ENCODE measurements at regions not wholly inside any gene's neighbourhood (a gene's known extent, or its start where the extent isn't known, plus 50 kb on each side); places are given as distances from the start of the nearest gene placed in this dataset.

DNA sequence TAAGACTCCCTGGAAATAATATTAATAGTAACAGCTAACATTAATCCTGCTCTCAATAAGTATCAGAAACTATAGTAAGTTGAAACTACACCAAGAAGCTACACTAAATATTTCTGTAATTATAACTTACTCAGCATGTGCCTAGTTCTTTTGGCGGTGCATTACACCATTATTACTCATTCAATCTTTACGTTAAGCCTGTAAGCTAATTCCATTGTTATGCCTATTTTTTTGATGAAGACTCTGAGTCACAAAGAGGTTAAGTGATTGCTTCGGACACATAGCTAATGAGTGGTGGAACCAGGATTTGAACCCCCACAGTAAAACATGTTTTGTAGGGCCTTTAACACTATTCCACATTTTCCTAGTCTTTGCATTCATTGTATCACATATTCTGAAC lies 111.6 kb downstream of the RASSF10 start:
- TF ChIP-seq ZFX (IDR thresholded peaks at IDR 0.05), result no peak
- TF ChIP-seq, protein P1, sequence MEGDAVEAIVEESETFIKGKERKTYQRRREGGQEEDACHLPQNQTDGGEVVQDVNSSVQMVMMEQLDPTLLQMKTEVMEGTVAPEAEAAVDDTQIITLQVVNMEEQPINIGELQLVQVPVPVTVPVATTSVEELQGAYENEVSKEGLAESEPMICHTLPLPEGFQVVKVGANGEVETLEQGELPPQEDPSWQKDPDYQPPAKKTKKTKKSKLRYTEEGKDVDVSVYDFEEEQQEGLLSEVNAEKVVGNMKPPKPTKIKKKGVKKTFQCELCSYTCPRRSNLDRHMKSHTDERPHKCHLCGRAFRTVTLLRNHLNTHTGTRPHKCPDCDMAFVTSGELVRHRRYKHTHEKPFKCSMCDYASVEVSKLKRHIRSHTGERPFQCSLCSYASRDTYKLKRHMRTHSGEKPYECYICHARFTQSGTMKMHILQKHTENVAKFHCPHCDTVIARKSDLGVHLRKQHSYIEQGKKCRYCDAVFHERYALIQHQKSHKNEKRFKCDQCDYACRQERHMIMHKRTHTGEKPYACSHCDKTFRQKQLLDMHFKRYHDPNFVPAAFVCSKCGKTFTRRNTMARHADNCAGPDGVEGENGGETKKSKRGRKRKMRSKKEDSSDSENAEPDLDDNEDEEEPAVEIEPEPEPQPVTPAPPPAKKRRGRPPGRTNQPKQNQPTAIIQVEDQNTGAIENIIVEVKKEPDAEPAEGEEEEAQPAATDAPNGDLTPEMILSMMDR (conservative IDR thresholded peaks at IDR 0.05), result no peak
- no peak overlapping the region for H3K27ac ChIP-seq

DNA sequence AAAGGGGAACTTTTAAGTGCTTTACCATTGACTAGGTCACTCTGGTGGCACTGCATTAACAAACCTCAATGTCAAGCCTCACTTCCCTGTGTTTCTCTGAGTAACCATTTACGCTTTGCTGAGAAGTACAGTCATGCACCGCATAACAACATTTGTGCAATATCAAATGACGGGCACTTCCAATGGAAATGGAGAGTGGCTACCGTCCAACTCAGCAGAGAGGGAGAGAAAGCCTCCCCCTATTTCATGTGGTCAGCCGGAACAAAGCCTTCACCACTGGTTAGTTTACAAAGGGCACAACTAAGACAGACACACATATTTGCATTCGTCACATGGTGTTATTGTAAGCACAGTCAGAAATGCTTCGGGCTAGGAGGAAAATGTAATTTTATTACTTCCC lies 117.3 kb downstream of the RASSF10 start:
- no peak for TF ChIP-seq ZFX (IDR thresholded peaks at IDR 0.05)
- no peak overlapping the region for H3K27ac ChIP-seq

DNA sequence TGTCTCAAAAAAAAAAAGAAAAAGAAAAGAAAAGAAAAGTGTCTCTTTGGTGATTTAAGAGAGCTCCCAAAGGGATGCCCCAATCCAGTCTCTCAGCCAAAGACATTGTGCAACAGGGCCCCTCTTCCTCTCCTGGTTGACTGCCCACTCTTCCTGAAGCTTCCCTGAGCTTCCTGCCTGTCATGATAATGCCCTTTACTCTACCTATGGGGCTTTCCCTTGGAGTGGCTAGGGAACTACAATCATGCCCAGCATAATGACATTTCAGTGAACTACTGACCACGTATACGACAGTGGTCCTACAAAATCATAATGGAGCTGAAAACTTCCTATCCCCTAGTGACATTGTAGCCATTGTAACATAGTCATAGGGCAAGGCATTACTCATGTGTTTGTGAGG lies 118.0 kb downstream of the RASSF10 start:
- TF ChIP-seq, protein P1 (conservative IDR thresholded peaks at IDR 0.05), result no peak
- no peak for TF ChIP-seq ZFX (IDR thresholded peaks at IDR 0.05)
- H3K27ac ChIP-seq, result no peak overlapping the region

DNA sequence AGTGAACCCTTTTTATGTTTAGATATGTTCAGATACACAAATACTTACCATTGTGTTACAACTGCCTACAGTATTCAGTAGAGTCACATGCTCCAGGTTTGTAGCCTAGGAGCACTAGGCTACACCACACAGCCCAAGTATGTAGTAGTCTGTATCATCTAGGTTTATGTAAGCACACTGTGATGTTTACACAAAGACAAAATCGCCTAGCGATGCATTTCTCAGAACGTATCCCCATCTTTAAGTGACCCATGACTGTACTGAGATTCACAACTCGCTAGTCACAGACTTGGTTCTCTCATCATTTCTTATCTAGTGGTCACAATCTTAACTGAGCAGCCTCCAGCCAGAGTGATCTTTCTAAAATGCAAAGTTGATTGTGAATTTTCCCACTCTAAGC lies 119.2 kb downstream of the RASSF10 start:
- TF ChIP-seq, protein P1 (conservative IDR thresholded peaks at IDR 0.05), result no peak
- TF ChIP-seq ZFX (IDR thresholded peaks at IDR 0.05), result no peak
- H3K27ac ChIP-seq, result no peak overlapping the region

DNA sequence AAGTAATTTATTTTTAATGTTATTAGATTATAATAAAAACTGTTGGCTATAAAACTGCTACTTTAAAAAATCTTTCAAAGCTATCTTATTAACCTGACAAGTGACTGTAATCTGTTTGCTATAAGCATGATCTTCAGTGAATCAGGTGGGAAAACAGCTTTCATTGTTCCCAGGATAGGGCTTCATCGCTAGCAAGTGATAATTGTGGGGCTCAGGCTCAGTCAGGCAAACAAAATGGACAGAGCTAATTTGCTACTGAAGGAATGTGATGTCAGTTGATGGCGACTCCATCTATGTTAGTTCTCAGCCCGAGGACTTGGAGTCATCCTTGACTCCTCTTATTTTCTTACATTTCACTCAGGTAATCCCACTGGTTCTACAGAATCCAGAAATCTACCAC lies 125.0 kb downstream of the RASSF10 start:
- H3K27ac ChIP-seq, result no peak overlapping the region
- TF ChIP-seq, protein P1 (conservative IDR thresholded peaks at IDR 0.05), result no peak
- no peak for TF ChIP-seq ZFX (IDR thresholded peaks at IDR 0.05)

DNA sequence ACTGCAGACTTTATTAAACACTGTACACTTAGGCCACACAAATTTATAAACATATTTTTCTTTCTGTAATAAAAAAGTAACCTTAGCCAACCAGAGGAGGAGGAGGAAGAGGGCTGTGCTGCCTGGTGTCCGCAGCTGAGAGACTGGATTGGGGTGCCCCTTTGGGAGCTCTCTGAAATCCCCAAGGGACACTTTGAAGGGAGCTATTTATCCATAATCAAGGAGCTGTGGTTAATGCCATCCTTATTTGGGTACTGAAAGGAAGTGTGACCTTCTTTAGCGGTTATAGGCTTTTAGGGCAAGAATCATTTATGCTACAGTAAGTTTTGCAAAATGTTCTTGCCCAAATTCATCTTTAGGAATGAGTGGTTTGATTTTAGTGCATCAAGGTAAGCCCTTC lies 125.8 kb downstream of the RASSF10 start:
- TF ChIP-seq, protein P1 (conservative IDR thresholded peaks at IDR 0.05), result no peak
- TF ChIP-seq ZFX (IDR thresholded peaks at IDR 0.05), result no peak
- H3K27ac ChIP-seq, result no peak overlapping the region

DNA sequence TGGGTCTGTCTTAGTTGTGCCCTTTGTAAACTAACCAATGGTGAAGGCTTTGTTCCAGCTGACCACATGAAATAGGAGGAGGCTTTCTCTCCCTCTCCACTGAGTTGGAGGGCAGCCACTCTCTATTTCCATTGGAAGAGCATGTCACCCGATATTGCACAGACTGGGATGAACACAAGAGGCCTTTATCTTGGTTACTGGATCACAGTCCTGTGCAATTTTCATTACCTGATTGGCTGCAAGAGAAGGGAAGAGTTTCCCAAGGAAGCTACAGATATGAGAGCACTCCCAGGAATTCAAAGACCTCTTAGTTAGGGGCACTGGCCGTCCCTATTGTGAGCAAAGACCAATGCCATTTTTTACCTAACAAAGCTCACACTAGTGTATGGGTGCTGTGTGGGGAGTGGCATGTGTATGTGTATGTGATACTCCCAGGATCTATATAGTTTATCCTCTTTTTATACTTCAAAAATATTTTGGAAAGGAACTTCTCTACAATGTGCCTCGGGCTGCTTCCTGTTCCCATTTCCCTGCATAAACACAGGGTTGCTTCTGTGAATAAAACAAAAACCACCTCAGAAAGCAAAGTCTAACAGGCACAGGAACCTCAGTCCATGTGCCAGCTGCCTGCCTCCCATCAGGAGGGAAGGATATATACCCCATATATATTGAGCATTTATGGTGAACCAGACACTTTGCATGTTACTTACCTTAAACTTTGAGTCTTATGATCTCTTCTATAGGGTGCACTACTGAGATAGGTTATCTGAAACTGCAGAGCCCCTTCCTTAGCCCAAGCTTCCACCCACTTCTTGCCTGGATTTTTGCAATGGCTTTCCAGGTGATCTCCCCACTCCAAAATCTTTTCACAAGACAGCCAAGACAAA lies 126.5 kb downstream of the RASSF10 start:
- TF ChIP-seq, protein P1 (conservative IDR thresholded peaks at IDR 0.05), result no peak
- no peak for TF ChIP-seq ZFX (IDR thresholded peaks at IDR 0.05)
- no peak overlapping the region for H3K27ac ChIP-seq

DNA sequence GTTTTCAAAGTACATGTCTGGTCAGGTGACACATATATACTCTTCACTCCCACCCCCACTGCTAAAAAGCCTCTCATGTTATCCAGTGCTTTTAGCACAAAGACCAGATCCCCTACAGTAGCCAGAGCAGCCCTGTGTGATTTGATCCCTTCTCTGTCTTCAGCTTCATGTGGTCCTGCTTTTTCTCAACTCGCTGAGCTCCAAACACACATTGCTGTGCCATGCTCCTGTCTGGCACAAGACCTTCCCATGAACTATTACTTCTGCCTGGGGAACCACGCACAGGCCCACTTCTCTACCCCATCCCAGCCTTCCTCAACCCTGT lies 127.1 kb downstream of the RASSF10 start:
- no peak overlapping the region for H3K27ac ChIP-seq
- TF ChIP-seq, protein P1 (conservative IDR thresholded peaks at IDR 0.05), result no peak
- no peak for TF ChIP-seq ZFX (IDR thresholded peaks at IDR 0.05)
